SK-N-SH (cell line): ENCODE measurements at regions not wholly inside any gene's neighbourhood (a gene's known extent, or its start where the extent isn't known, plus 50 kb on each side); places are given as distances from the start of the nearest gene placed in this dataset.

Source experiments
- CTCF ChIA-PET: fragments of 300-600, 350-600 bp; formaldehyde crosslinking; extraction: SDS; loops from one replicate; lab custom pipeline; 2021; lab: Yijun Ruan, JAX
- POLR2A ChIA-PET: fragments of 350-600 bp; sonication (Branson Sonifier 250); formaldehyde crosslinking; extraction: SDS; loops from one replicate; lab custom pipeline; 2020; ENCODE audit warnings: antibody characterized with exemption, inconsistent platforms; lab: Yijun Ruan, JAX
- DNase-seq: peaks from one replicate; pipeline ENCODE4 v3.0.0; 2012
- H2AFZ ChIP-seq: fragments of 200-600 bp; sonication (generic); 2 replicates; pipeline ENCODE4 v1.8.1; 2016; ENCODE audit warnings: antibody characterized with exemption, mild to moderate bottlenecking, low read depth
- H3F3A ChIP-seq: fragments of 200-600 bp; sonication (generic); replicated peaks from 2 replicates; pipeline ENCODE3; 2016; ENCODE audit warnings: antibody characterized with exemption, mild to moderate bottlenecking; ENCODE audit not compliant: insufficient read depth
- H3K27ac ChIP-seq, 2 experiments: fragments of 200-500 bp in 1 of 2; fragments of 200-600 bp in 1 of 2; sonication (Bioruptor generic) in 1 of 2; sonication (generic), shearing (Covaris generic) in 1 of 2; 2 replicates each; pipeline versions ENCODE4 v1.5.1 to v1.6.1; 2014 to 2016; ENCODE audit warnings: low read depth in 2 of 2, inconsistent platforms in 1 of 2, low read length in 1 of 2, mild to moderate bottlenecking in 1 of 2, mixed read lengths in 1 of 2
- H3K27me3 ChIP-seq: fragments of 200-600 bp; sonication (generic), shearing (Covaris generic); 2 replicates; pipeline ENCODE4 v1.6.1; 2016; ENCODE audit warnings: mixed run types; ENCODE audit not compliant: insufficient read depth
- H3K36me3 ChIP-seq, 2 experiments: fragments of 200-500 bp in 1 of 2; fragments of 200-600 bp in 1 of 2; sonication (Bioruptor generic) in 1 of 2; sonication (generic) in 1 of 2; replicated peaks in 1 of 2; 2 replicates each; pipeline versions ENCODE3 to v1.5.1; 2014 to 2016; ENCODE audit warnings: low read length in 1 of 2, mild to moderate bottlenecking in 1 of 2; ENCODE audit not compliant: insufficient read depth in 2 of 2, control insufficient read depth in 1 of 2
- H3K4me1 ChIP-seq, 2 experiments: fragments of 200-500 bp in 1 of 2; fragments of 200-600 bp in 1 of 2; sonication (Bioruptor generic) in 1 of 2; sonication (generic), shearing (Covaris generic) in 1 of 2; 2 replicates each; pipeline versions ENCODE4 v1.5.1 to v1.6.1; 2014 to 2016; ENCODE audit warnings: low read depth in 1 of 2, low read length in 1 of 2, mixed run types in 1 of 2; ENCODE audit not compliant: insufficient read depth in 2 of 2, control insufficient read depth in 1 of 2
- H3K4me2 ChIP-seq: fragments of 200-600 bp; sonication (generic), shearing (Covaris generic); 2 replicates; pipeline ENCODE4 v1.6.1; 2017; ENCODE audit warnings: mixed run types
- H3K4me3 ChIP-seq, 2 experiments: fragments of 200-500 bp in 1 of 2; fragments of 200-600 bp in 1 of 2; sonication (Bioruptor generic) in 1 of 2; sonication (generic), shearing (Covaris generic) in 1 of 2; 2 replicates each; pipeline versions ENCODE4 v1.5.1 to v1.8.1; 2014 to 2016; ENCODE audit warnings: low read depth in 2 of 2, inconsistent platforms in 1 of 2, low read length in 1 of 2, mild to moderate bottlenecking in 1 of 2, mixed read lengths in 1 of 2, moderate library complexity in 1 of 2
- H3K79me2 ChIP-seq: fragments of 200-600 bp; sonication (generic); 2 replicates; pipeline ENCODE4 v1.8.1; 2017; ENCODE audit warnings: mild to moderate bottlenecking; ENCODE audit not compliant: insufficient read depth
- H3K9ac ChIP-seq: fragments of 200-600 bp; sonication (generic); 2 replicates; pipeline ENCODE4 v1.6.1; 2017; ENCODE audit warnings: mixed run types
- H3K9me2 ChIP-seq: fragments of 200-600 bp; sonication (generic); 2 replicates; pipeline ENCODE4 v1.6.1; 2017; ENCODE audit warnings: mixed run types
- H3K9me3 ChIP-seq: fragments of 200-600 bp; sonication (generic); 2 replicates; pipeline ENCODE4 v1.6.1; 2017; ENCODE audit warnings: mixed run types, mild to moderate bottlenecking, moderate library complexity
- H4K20me1 ChIP-seq: fragments of 200-600 bp; sonication (generic); 2 replicates; pipeline ENCODE4 v1.6.1; 2017; ENCODE audit warnings: mild to moderate bottlenecking, mixed run types; ENCODE audit not compliant: insufficient read depth
- FOSL2 ChIP-seq: IDR thresholded peaks from 2 replicates; pipeline ENCODE4 v1.4.0; 2012; ENCODE audit warnings: low read depth, mild to moderate bottlenecking, moderate library complexity, borderline replicate concordance
- FOXJ3 ChIP-seq: sonication (generic); formaldehyde crosslinking; IDR thresholded peaks from 2 replicates; pipeline ENCODE4 v1.5.1; 2020; ENCODE audit warnings: mild to moderate bottlenecking, missing genetic modification reagents
- FOXM1 ChIP-seq: IDR thresholded peaks from 2 replicates; pipeline ENCODE4 v1.4.0; 2012; ENCODE audit warnings: low read depth, mild to moderate bottlenecking
- GABPA ChIP-seq: IDR thresholded peaks from 2 replicates; pipeline ENCODE4 v1.4.0; 2012; ENCODE audit warnings: low read depth, mild to moderate bottlenecking
- JUND ChIP-seq: IDR thresholded peaks from 2 replicates; pipeline ENCODE4 v1.4.0; 2012
- MAX ChIP-seq: IDR thresholded peaks from 2 replicates; pipeline ENCODE4 v1.4.0; 2012; ENCODE audit warnings: low read depth
- NRF1 ChIP-seq: IDR thresholded peaks from 2 replicates; pipeline ENCODE4 v1.6.1; 2012; ENCODE audit warnings: low read depth, mild to moderate bottlenecking, low read length
- POLR2AphosphoS5 ChIP-seq: IDR thresholded peaks from 2 replicates; pipeline ENCODE4 v1.6.1; 2012; ENCODE audit warnings: low read depth, low read length
- RAD21 ChIP-seq: IDR thresholded peaks from 2 replicates; pipeline ENCODE4 v1.6.1; 2012; ENCODE audit warnings: mild to moderate bottlenecking, low read length
- RCOR1 ChIP-seq: fragments of 150-350 bp; IDR thresholded peaks from 2 replicates; pipeline ENCODE4 v1.6.1; 2017; ENCODE audit warnings: antibody characterized with exemption, low read length
- RFX5 ChIP-seq: IDR thresholded peaks from 2 replicates; pipeline ENCODE4 v1.6.1; 2012; ENCODE audit warnings: mild to moderate bottlenecking, improper control_type of control experiment, low read length
- TAF1 ChIP-seq: IDR thresholded peaks from 2 replicates; pipeline ENCODE4 v1.6.1; 2012; ENCODE audit warnings: low read depth, mild to moderate bottlenecking, low read length, moderate library complexity, borderline replicate concordance
- TCF12 ChIP-seq: IDR thresholded peaks from 2 replicates; pipeline ENCODE4 v1.4.0; 2012
- TEAD4 ChIP-seq: IDR thresholded peaks from 2 replicates; pipeline ENCODE4 v1.4.0; 2012; ENCODE audit warnings: mild to moderate bottlenecking, borderline replicate concordance; ENCODE audit not compliant: insufficient read depth
- USF1 ChIP-seq: IDR thresholded peaks from 2 replicates; pipeline ENCODE4 v1.4.0; 2012; ENCODE audit warnings: low read depth, borderline replicate concordance
- WGBS: methylation state at CpG from one replicate; pipeline ENCODE4 v1.1.6; 2017; ENCODE audit warnings: low lambda C conversion rate; 5-methylcytosine and 5-hydroxymethylcytosine counted together
- TF ChIP-seq, protein P1 (sequence below): fragments of 150-350 bp; IDR thresholded peaks from 2 replicates; pipeline ENCODE4 v1.6.1; 2017; ENCODE audit warnings: antibody characterized with exemption, low read length, low read depth, borderline replicate concordance
- TF ChIP-seq, protein P2 (sequence below): fragments of 200-600 bp; sonication (generic); IDR thresholded peaks from 2 replicates; pipeline ENCODE4 v1.6.1; 2017; ENCODE audit warnings: antibody characterized with exemption, mild to moderate bottlenecking, moderate library complexity

GRCh38 chr14:29054119-29054518, 287.5 kb downstream of the FOXG1 start:
- POLR2A ChIA-PET: no interaction called here
- DNase-seq: no peak
- Histone ChIP-seq H3F3A (no peaks in the 10 kb centered on the region), H3K27ac (no peak overlapping the region), H2AFZ (no peak overlapping the region), H3K9me2 (no peaks in the 10 kb centered on the region), H3K79me2 (no peaks in the 10 kb centered on the region)
- TF ChIP-seq TEAD4 (no peak), FOXJ3 (CRISPR knock-in tag) (no peak), NRF1 (no peak), POLR2AphosphoS5 (no peak), RFX5 (no peak), TAF1 (no peak), RAD21 (no peak), JUND (no peak), FOXM1 (no peak), USF1 (no peak), MAX (no peak), RCOR1 (no peak), FOSL2 (no peak), GABPA (no peak), TCF12 (no peak)
- TF ChIP-seq, protein P1, sequence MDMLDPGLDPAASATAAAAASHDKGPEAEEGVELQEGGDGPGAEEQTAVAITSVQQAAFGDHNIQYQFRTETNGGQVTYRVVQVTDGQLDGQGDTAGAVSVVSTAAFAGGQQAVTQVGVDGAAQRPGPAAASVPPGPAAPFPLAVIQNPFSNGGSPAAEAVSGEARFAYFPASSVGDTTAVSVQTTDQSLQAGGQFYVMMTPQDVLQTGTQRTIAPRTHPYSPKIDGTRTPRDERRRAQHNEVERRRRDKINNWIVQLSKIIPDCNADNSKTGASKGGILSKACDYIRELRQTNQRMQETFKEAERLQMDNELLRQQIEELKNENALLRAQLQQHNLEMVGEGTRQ: no peak
- TF ChIP-seq, protein P2, sequence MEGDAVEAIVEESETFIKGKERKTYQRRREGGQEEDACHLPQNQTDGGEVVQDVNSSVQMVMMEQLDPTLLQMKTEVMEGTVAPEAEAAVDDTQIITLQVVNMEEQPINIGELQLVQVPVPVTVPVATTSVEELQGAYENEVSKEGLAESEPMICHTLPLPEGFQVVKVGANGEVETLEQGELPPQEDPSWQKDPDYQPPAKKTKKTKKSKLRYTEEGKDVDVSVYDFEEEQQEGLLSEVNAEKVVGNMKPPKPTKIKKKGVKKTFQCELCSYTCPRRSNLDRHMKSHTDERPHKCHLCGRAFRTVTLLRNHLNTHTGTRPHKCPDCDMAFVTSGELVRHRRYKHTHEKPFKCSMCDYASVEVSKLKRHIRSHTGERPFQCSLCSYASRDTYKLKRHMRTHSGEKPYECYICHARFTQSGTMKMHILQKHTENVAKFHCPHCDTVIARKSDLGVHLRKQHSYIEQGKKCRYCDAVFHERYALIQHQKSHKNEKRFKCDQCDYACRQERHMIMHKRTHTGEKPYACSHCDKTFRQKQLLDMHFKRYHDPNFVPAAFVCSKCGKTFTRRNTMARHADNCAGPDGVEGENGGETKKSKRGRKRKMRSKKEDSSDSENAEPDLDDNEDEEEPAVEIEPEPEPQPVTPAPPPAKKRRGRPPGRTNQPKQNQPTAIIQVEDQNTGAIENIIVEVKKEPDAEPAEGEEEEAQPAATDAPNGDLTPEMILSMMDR: no peak
- TF ChIP-seq, all 33 proteins: peak for 0
- 0% methylated on average over 2 of the region's 2 CpGs for WGBS
- CTCF ChIA-PET: interaction anchor here (0.9 kb wide), 1 partner anchor 11 kb away, joined by 3 read pairs; no protein-coding TSS in a partner anchor
- no peaks in the 10 kb centered on the region for H3K4me1 ChIP-seq
- no peaks in the 10 kb centered on the region for H4K20me1 ChIP-seq
- no peaks in the 10 kb centered on the region for H3K36me3 ChIP-seq
- no peak overlapping the region for H3K9ac ChIP-seq
- no peak overlapping the region for H3K4me2 ChIP-seq
- no peaks in the 10 kb centered on the region for H3K9me3 ChIP-seq
- H3K4me3 ChIP-seq: no peak overlapping the region
- H3K27me3 ChIP-seq: no peaks in the 10 kb centered on the region
